HG02759 (cell line): ENCODE measurements at regions not wholly inside any gene's neighbourhood (a gene's known extent, or its start where the extent isn't known, plus 50 kb on each side); places are given as distances from the start of the nearest gene placed in this dataset.
"Not testable (repeated sequence)": the region's sequence is repeated elsewhere in the genome, so short reads cannot be mapped to it uniquely, and the experiment has no call there.

Experiments used
- ATAC-seq: cut with Tn5 transposase; IDR thresholded peaks from one replicate; pipeline ENCODE4 v1.9.1; 2021; ENCODE audit warnings: mild to moderate bottlenecking, moderate library complexity; ENCODE audit not compliant: unreplicated experiment

DNA sequence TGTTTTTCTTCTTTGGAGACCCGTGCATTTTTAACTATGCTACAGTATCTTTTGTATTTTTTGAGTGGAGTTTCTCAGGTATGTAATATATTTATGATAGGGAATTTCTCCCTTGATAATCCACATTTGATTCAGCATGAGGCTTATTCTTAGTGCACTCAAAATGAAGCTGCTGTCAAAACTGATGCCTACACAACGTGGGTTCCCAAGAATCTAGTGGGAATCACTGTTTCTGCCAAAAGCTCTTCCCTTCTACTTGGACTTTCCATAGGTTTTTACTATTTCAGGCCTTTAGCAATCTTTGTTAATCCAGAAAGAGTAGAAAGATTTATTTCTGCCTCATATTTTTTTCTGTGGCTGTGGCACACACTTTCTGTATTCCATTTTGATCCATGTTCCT, 1003.7 kb downstream of the SLITRK5 start:
- no peak for ATAC-seq

GRCh38 chr13:88675347-88675996, 1004.3 kb downstream of the SLITRK5 start:
- ATAC-seq, result no peak

DNA sequence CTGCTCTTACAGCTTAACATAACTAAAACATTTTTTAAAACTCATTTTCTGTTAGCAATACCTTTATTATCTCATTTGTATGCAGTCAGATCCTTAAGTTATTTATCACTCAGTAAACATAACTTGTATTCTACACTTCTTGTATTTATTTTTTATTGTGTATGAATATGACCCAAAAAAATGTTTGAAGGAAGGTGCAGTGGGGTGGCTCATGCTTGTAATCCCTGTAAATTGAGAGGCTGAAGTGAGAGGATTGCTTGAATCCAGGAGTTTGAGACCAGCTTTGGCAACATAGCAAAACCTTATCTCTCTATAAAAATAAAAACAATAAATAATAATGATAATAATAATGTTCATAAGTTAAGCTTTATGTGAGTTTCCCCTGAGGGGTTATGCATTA, 1004.8 kb downstream of the SLITRK5 start:
- no peak for ATAC-seq

DNA sequence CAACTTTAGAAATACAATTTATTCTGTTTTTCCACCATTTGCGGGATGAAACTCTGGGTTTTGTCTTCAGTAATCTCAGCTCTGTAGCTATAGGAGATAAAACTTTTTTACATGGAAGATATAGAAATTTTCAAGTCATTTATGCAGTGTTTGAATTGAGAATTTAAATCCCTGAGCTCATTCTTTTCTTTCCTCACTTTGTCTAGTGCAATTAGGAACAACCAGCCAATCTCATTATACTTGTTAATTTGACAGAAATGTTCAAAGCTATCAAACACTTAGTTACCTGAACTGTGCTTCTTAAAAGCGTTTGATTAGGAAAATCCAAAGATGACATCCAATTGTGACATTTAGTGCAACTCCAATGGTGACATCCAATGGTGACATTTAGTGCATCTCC, 1014.3 kb downstream of the SLITRK5 start:
- ATAC-seq, result no peak

DNA sequence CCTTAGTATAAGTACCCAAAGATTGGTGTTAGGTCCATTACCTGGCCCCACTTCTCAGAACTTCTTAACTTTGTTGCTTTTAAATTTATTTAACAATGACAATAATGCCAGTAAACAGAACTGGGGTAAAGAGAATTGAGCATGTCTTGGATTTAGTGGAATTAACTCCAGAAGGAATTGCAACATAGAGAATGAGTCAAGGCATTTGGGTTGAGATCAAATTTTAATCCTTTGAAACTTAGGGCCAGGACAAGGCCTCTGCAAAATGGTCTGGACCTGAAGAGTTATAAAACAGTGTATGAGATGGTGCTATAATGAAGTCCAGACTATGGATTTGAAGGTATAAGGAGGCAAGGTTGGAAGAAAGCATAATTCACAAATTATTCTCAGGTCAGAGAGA, 1030.4 kb downstream of the SLITRK5 start:
- ATAC-seq, result no peak

- no peak for ATAC-seq
Observed at GRCh38 chr13:88704600-88705275, 1033.6 kb downstream of the SLITRK5 start.

DNA sequence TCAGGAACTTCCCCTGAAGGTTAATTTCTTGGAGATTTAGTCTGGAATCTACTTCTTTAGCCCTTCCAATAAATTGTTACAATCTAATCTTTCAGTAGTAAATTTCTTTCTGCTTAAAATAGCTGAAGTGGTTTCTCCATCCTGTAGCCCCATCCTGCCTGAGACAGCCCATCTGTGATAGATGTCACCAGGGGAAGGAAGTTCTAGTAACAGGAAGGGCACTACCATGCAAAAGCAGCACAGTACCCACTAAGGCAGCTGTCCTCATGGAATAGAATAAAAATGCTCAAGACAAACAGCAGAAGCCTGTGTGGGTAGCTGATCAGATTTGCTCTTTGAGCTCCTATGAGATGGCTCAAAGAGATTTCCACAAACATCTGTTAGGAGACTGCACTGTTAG, 1036.5 kb downstream of the SLITRK5 start:
- no peak for ATAC-seq

- no peak for ATAC-seq
Observed at GRCh38 chr13:88717946-88718345, 1046.8 kb downstream of the SLITRK5 start.

GRCh38 chr13:88718781-88719180, 1047.6 kb downstream of the SLITRK5 start:
- no peak for ATAC-seq

GRCh38 chr13:88726075-88726474, 1054.9 kb downstream of the SLITRK5 start:
- ATAC-seq, result no peak

- ATAC-seq, result not testable (repeated sequence)
Observed at GRCh38 chr13:88727236-88727635, 1056.1 kb downstream of the SLITRK5 start.

DNA sequence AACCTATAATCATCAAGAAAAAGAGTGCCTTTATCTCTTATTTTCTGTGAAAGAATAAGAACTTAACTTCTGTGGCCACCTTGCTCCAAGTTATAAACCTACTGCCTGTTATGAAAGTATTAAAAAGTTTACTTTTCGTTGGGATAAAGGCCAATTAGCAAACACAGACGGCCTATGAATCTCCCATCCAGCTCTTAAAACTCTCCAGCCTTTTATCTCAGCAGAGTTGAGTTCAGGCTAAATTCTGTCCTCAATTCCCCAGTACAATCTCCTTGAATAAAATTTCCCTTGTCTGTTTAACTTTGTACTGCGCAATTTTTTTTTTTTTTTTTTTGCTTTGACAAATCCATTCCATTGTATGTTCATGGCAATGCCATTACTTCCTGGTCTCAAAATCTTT, 1058.4 kb downstream of the SLITRK5 start:
- no peak for ATAC-seq

DNA sequence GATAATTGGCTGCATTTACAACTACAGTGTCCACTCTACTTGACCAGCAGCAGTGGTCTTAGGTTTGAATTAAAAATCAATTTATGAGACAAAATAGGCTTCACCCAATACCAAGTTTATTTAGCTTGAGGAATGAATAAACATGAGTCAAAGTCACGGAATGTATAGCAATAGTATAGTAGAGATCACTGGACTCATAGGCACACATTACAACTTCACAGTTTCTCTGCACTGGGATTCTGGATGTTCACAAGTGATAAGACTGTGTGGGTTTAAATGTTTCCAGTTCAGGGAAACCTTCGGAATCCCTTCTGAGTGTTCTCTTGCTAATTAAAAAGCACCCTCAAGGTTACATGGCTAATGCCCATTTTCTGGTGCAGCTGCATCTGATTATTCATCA, 1064.9 kb downstream of the SLITRK5 start:
- no peak for ATAC-seq

DNA sequence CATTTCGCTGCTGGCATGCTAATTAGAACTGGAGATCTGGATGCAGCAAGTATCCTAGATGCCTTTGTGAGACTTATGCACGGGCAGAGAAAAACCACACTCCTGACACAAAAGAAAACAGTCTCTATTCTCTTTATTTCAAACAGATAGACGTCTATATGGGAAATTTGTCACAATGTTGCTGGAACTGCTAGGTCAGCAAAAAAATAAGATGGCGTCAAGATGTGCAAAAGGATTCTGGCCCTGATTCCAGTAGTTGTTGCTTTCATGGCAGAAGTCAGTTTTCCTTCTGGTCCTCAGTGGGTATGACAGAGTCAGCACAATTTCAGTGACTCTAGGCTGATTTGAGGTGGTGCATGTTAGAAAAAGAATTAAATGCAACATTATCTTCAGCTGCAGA, 1068.0 kb downstream of the SLITRK5 start:
- no peak for ATAC-seq

GRCh38 chr13:88744289-88744688, 1073.1 kb downstream of the SLITRK5 start:
- ATAC-seq, result no peak

DNA sequence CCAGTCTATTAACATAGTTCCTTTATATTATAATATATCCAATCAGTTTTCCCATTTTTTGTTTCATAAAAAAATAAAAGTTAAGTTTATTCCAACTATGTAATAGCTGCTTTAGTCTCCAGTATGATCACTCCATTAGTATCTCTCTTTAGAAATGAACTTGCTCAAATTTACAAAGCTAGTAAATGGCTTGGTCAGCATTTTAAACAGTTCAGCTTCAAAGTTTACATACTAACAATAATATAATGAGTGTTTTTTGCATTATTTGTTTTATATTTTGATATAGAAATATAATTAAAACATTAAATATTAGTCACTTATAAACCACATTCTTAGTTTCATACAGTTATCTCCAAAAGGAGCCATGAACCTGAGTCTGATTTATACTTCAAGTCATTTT, 1073.8 kb downstream of the SLITRK5 start:
- ATAC-seq, result no peak

- ATAC-seq, result no peak
Observed at GRCh38 chr13:88752041-88752440, 1080.9 kb downstream of the SLITRK5 start.

GRCh38 chr13:88754141-88754540, 1083.0 kb downstream of the SLITRK5 start:
- ATAC-seq, result no peak

GRCh38 chr13:88761145-88761544, 1090.0 kb downstream of the SLITRK5 start:
- ATAC-seq, result no peak

- no peak for ATAC-seq
Observed at GRCh38 chr13:88764103-88764502, 1092.9 kb downstream of the SLITRK5 start.

DNA sequence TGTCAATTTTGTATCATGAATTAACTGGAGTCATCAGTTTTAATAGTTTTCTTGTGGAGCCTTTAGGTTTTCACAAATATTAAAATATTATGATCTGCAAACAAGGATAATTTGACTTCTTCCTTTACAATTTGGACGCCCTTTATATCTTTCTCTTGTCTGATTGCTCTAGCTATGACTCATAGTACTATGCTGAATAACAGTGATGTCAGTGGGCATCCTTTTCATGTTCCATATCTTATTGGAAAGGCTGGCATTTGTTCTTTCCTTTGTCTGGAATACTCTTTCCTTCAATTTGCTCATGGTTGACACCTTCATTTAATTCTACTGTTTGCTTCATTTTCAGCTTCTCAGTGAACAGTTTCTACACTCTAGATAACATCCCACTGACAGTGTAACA, 1129.3 kb downstream of the SLITRK5 start:
- no peak for ATAC-seq

GRCh38 chr13:88801361-88801760, 1130.2 kb downstream of the SLITRK5 start:
- ATAC-seq, result no peak

DNA sequence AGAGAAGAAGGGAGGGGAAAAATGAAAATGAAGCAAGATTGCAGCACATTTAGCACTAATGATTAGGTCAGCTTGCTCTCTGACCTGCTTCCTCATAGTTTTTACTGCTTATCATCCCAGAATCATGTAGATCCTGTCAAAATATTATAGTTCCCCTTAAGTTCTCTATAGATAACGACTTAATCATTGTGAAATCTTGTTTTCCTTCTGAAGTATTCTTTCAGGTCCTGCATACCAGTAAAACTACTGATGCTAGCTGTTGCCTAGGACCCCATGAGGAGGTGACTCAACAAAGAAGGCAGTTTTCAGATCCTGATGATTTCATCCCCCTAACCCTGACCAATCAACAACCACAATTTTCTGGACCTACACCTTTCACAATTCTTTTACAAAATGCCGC, 1131.7 kb downstream of the SLITRK5 start:
- ATAC-seq, result no peak
